Erythroblast (primary cell): ENCODE measurements at regions not wholly inside any gene's neighbourhood (a gene's known extent, or its start where the extent isn't known, plus 50 kb on each side); places are given as distances from the start of the nearest gene placed in this dataset.

Source experiments
- GATA1 ChIP-seq: IDR thresholded peaks from 2 replicates; pipeline ENCODE4 v1.6.1; 2011; ENCODE audit warnings: low read depth, mild to moderate bottlenecking, control low read depth, low read length, moderate library complexity
- POLR2A ChIP-seq: IDR thresholded peaks from 2 replicates; pipeline ENCODE4 v1.6.1; 2011; ENCODE audit warnings: mild to moderate bottlenecking, low read length

DNA sequence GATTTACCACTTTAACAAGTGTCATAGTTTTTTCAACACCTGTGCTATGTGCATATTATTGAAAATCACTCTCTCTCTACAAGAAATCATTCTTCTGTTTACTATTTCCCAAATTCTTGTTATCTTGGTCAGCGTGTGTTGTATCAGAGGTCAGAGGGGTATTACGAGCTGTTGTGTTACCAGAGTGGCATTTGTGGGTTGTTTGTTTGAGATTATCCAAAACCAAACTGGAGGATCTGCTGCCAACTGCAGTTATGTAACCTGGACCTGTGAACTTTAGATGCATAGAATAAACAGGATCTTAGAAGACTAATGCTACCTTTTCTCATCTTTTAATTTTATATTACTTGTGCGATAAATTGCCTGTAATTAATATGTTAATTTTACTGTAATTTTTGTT is 1751.4 kb upstream of the SPRY2 start:
- TF ChIP-seq POLR2A (no peak), GATA1 (no peak)
